ENCODE measurements at regions not wholly inside any gene's neighbourhood (a gene's known extent, or its start where the extent isn't known, plus 50 kb on each side); places are given as distances from the start of the nearest gene placed in this dataset.
A peak's percentile ranks its signal among the peaks of the same experiment; 100 is the strongest.

DNA sequence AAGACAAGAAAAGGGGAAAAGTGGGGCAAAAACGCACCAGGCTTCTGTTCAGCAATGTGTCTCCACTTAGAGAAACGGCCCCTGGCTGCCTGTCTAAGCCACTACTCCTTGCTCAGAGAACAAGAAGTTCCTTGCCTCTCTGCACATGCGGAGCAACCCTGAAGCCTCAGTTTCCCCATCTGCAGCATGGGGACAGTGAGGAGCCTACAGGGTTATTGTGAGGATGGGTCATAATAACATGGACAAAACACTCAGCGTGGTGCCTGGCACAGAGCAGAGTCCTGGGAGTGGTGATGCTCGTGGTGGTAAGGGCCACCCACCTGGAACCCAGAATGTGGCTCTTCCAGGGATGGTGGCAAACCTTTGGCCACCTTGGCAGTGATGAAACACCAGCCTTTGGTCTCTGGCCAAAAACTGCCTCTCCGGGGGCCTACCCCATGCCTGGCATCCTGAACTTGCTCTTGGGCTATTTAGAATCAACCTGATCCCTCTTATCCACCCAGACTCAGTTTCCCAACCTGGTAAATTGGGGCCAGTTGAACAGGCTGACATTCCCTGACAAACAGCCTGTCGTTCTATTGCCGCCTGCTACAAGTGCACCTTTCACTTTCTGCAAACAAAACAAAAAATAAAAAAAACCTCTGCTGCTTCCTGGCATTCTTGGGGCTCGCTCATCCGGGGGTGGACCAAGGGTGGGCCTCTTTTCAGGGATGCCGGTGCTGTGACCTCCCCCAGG is 56.5 kb upstream of the DLK1 start:
- 35 to 78% methylated on average over 2 to 11 of the region's 11 CpGs for WGBS, 2 donors (ENCODE audit: low coverage in 1 of 2)

DNA sequence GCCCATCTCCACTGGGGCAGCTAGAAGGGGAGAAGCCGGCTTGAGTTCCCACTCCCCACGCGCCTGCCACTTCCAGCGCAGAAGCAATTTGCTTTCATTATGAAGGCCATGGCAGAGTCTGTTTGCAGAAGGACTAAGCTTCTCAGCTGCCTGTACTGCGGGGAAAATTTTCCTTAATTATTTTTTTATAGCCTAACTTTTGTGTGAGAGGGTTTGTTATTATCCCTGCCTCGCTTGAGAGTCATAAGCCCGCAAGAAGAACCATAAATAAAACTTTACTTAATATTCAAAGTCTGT is 56.0 kb upstream of the DLK1 start:
- DNase-seq, result no peak
- no peaks in the 10 kb centered on the region for H3K27me3 ChIP-seq
- intact Hi-C loops (cut with DNase I; ENCODE audit: low total_unique reads), result no loop called here
- in situ Hi-C loops (cut with MboI; ENCODE audit: low pct_ligation_motif_present in 1 of 4, low pct_unique_long_range_greater_than_20kb in 1 of 4, low sequenced_read_pairs in 3 of 4), result no loop called here
- no peak for TF ChIP-seq POLR2AphosphoS5 (IDR thresholded peaks at IDR 0.05)
- no peak for TF ChIP-seq EP300 (IDR thresholded peaks at IDR 0.05; ENCODE audit: low read depth)
- no peak for TF ChIP-seq CTCF (IDR thresholded peaks at IDR 0.05)
- no peak for TF ChIP-seq POLR2A (IDR thresholded peaks at IDR 0.05)
- H3K4me1 ChIP-seq, result peaks cover 4 to 29% (median 19%) of the 10 kb centered on the region in 4 donors
- H3K36me3 ChIP-seq, result no peaks in the 10 kb centered on the region
- peak overlapping the region in 1 of 4 donors; percentile 15 for H3K4me3 ChIP-seq
- WGBS, 2 donors (ENCODE audit: low coverage in 1 of 2), result 0 to 38% methylated on average over 3 to 7 of the region's 7 CpGs
- no peaks in the 10 kb centered on the region for H3K9me3 ChIP-seq
- peak overlapping the region in 1 of 4 donors; percentile 43 for H3K27ac ChIP-seq

More for the DNA sequence above, 56.5 kb upstream of the DLK1 start:
- Histone ChIP-seq H3K9me3 (no peaks in the 10 kb centered on the region), H3K27ac (peak overlapping the region in 1 of 4 donors; percentile 43), H3K4me1 (peaks cover 5 to 33% (median 23%) of the 10 kb centered on the region in 4 donors), H3K4me3 (peak overlapping the region in 1 of 4 donors; percentile 15), H3K36me3 (no peaks in the 10 kb centered on the region), H3K27me3 (no peaks in the 10 kb centered on the region)
- DNase-seq, result no peak
- in situ Hi-C loops (cut with MboI; ENCODE audit: low pct_ligation_motif_present in 1 of 4, low pct_unique_long_range_greater_than_20kb in 1 of 4, low sequenced_read_pairs in 3 of 4) (no loop called here), intact Hi-C loops (cut with DNase I; ENCODE audit: low total_unique reads) (no loop called here)
- TF ChIP-seq POLR2AphosphoS5 (IDR thresholded peaks at IDR 0.05) (no peak), CTCF (IDR thresholded peaks at IDR 0.05) (no peak), EP300 (IDR thresholded peaks at IDR 0.05; ENCODE audit: low read depth) (no peak), POLR2A (IDR thresholded peaks at IDR 0.05) (no peak)

- H3K27ac ChIP-seq, result no peak overlapping the region
- in situ Hi-C loops (cut with MboI; ENCODE audit: low pct_ligation_motif_present in 1 of 4, low pct_unique_long_range_greater_than_20kb in 1 of 4, low sequenced_read_pairs in 3 of 4) (no loop called here), intact Hi-C loops (cut with DNase I; ENCODE audit: low total_unique reads) (no loop called here)
- no peaks in the 10 kb centered on the region for H3K36me3 ChIP-seq
- 77 to 100% methylated on average over 1 to 6 of the region's 6 CpGs for WGBS, 2 donors (ENCODE audit: low coverage in 1 of 2)
- DNase-seq, result no peak
- H3K4me1 ChIP-seq, result peaks cover 4 to 30% (median 20%) of the 10 kb centered on the region in 4 donors
- no peaks in the 10 kb centered on the region for H3K27me3 ChIP-seq
- no peaks in the 10 kb centered on the region for H3K9me3 ChIP-seq
- TF ChIP-seq EP300 (IDR thresholded peaks at IDR 0.05; ENCODE audit: low read depth), result no peak
- H3K4me3 ChIP-seq, result no peak overlapping the region
Measured at GRCh38 chr14:100671386-100671901, 55.2 kb upstream of the DLK1 start.

- Histone ChIP-seq H3K27ac (no peak overlapping the region), H3K36me3 (no peaks in the 10 kb centered on the region), H3K9me3 (no peaks in the 10 kb centered on the region), H3K27me3 (no peaks in the 10 kb centered on the region), H3K4me3 (no peak overlapping the region), H3K4me1 (peaks cover 6 to 35% (median 25%) of the 10 kb centered on the region in 4 donors)
- 74 to 87% methylated on average over 4 to 5 of the region's 5 CpGs for WGBS, 2 donors (ENCODE audit: low coverage in 1 of 2)
- no peak for TF ChIP-seq EP300 (IDR thresholded peaks at IDR 0.05; ENCODE audit: low read depth)
- no peak for TF ChIP-seq POLR2A (IDR thresholded peaks at IDR 0.05)
- DNase-seq, result no peak
- intact Hi-C loops (cut with DNase I; ENCODE audit: low total_unique reads) (no loop called here), in situ Hi-C loops (cut with MboI; ENCODE audit: low pct_ligation_motif_present in 1 of 4, low pct_unique_long_range_greater_than_20kb in 1 of 4, low sequenced_read_pairs in 3 of 4) (no loop called here)
Measured at GRCh38 chr14:100671906-100672305, 54.8 kb upstream of the DLK1 start.

DNA sequence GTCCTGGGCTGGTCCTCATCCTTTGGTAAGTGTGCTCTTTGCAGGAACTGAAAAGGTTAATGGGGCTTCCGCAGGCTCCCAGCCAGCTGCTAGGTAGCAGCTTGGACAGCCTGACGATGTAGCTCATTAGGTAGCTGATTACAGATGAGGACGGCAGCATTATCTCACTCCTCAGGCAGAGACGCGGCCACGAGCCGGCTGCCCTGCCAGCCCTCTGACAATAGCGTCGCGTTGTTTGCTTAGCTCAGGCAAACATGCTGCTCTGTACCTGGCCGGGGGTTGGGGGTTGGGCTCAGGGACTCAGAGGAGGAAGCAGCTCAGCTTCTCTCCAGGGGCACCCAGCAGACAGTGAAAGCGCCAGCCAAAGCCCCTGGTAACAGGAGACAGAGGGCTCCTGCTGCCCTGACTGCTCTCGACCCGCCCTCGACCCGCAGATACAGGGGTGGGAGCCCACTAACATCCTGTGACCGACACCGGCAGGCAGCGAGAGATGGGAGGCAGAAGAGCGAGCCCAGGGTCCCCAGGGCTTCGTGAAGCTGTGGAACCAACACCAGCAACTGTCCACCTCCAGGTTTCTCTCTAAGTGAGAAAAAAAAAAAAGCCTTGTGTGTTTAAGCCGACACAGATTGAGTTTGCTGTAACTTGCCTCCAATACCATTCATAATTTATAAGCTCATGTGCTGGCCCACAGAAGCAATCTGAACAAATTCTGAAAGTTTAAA is 53.4 kb upstream of the DLK1 start:
- TF ChIP-seq CTCF (IDR thresholded peaks at IDR 0.05) (no peak), POLR2A (IDR thresholded peaks at IDR 0.05) (peak; percentile 15)
- in situ Hi-C loops (cut with MboI; ENCODE audit: low pct_ligation_motif_present in 1 of 4, low pct_unique_long_range_greater_than_20kb in 1 of 4, low sequenced_read_pairs in 3 of 4) (no loop called here), intact Hi-C loops (cut with DNase I; ENCODE audit: low total_unique reads) (no loop called here)
- peak; percentile 73 for DNase-seq
- Histone ChIP-seq H3K27me3 (no peaks in the 10 kb centered on the region), H3K27ac (peak overlapping the region in 2 of 4 donors; percentile 20 to 43), H3K36me3 (no peaks in the 10 kb centered on the region), H3K4me1 (peaks cover 17 to 47% (median 38%) of the 10 kb centered on the region in 4 donors), H3K9me3 (no peaks in the 10 kb centered on the region), H3K4me3 (no peak overlapping the region)
- 29 to 32% methylated on average over 1 to 22 of the region's 22 CpGs for WGBS, 2 donors (ENCODE audit: low coverage in 1 of 2)

Data from transverse colon (tissue), 4 donors.